GM19328 (cell line): ENCODE measurements at regions not wholly inside any gene's neighbourhood (a gene's known extent, or its start where the extent isn't known, plus 50 kb on each side); places are given as distances from the start of the nearest gene placed in this dataset.
"Not testable (repeated sequence)": the region's sequence is repeated elsewhere in the genome, so short reads cannot be mapped to it uniquely, and the experiment has no call there.

Source experiments
- ATAC-seq: cut with Tn5 transposase; IDR thresholded peaks from one replicate; pipeline ENCODE4 v1.9.1; 2021; ENCODE audit warnings: mild to moderate bottlenecking, moderate library complexity; ENCODE audit not compliant: unreplicated experiment

DNA sequence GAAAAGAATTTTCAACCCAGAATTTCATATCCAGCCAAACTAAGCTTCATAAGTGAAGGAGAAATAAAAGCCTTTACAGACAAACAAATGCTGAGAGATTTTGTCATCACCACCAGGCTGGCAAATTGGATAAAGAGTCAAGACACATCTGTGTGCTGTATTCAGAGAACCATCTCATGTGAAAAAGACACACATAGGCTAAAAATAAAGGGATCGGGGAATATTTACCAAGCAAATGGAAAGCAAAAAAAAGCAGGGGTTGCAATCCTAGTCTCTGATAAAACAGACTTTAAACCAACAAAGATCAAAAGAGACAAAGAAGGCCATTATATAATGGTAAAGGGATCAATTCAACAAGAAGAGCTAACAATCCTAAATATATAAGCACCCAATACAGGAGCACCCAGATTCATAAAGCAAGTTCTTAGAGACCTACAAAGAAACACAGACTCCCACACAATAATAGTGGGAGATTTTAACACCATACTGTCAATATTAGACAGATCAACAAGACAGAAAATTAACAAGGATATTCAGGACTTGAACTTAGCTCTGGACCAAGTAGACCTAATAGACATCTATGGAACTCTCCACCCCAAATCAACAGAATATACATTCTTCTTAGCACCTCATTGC lies 55.9 kb upstream of the ACSM6 start:
- ATAC-seq = not testable (repeated sequence)

DNA sequence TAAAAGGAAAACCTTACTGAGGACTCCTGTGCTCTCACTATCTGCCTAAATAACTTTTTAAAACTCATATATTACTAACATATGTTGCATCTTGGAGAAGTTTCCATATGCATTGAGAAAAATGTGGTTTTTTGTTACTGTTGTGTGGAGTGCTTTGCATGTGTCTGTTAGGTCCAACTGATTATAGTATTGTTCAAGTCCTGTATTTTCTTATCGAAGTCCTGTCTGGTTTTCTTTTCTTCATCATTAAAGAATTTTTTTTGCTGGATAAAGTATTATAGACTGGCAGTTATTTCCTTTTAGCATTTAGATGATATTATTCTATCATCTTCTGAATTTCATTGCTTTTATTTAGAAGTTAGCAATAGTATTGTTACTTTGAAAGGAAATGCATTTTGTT lies 59.5 kb upstream of the ACSM6 start:
- no peak for ATAC-seq

- ATAC-seq = no peak
Measured at GRCh38 chr10:95133997-95134396, 60.0 kb upstream of the ACSM6 start.

GRCh38 chr10:95133016-95133752 lies 60.9 kb upstream of the ACSM6 start:
- ATAC-seq = peak; percentile 85

- ATAC-seq = not testable (repeated sequence)
Measured at GRCh38 chr10:95130429-95130828, 61.1 kb upstream of the CYP2C8 start.

GRCh38 chr10:95125582-95125981 lies 56.3 kb upstream of the CYP2C8 start:
- ATAC-seq = no peak

GRCh38 chr10:95122736-95123135 lies 53.4 kb upstream of the CYP2C8 start:
- ATAC-seq = no peak

GRCh38 chr10:95121904-95122303 lies 52.6 kb upstream of the CYP2C8 start:
- ATAC-seq = no peak
